H9 (cell line): ENCODE measurements at regions not wholly inside any gene's neighbourhood (a gene's known extent, or its start where the extent isn't known, plus 50 kb on each side); places are given as distances from the start of the nearest gene placed in this dataset.

Experiments used
- DNase-seq: peaks from one replicate; pipeline ENCODE4 v3.0.0-alpha.2; 2017
- H2AFZ ChIP-seq: one replicate; pipeline ENCODE4 v1.6.1; 2013; ENCODE audit warnings: mild to moderate bottlenecking, low read length, control low read depth, moderate library complexity
- H2AK5ac ChIP-seq: 2 replicates; pipeline ENCODE4 v1.6.1; 2013; ENCODE audit warnings: low read length, control low read depth, mixed read lengths; ENCODE audit not compliant: insufficient read length
- H2BK120ac ChIP-seq: one replicate; pipeline ENCODE4 v1.6.1; 2013; ENCODE audit warnings: low read depth, mild to moderate bottlenecking, low read length, control low read depth, inconsistent platforms; ENCODE audit not compliant: poor library complexity, severe bottlenecking
- H2BK12ac ChIP-seq: 2 replicates; pipeline ENCODE4 v1.6.1; 2013; ENCODE audit warnings: low read length, control low read depth, mixed read lengths, low read depth; ENCODE audit not compliant: insufficient read length
- H2BK15ac ChIP-seq: 2 replicates; pipeline ENCODE4 v1.6.1; 2013; ENCODE audit warnings: low read depth, low read length, control low read depth
- H2BK20ac ChIP-seq: one replicate; pipeline ENCODE4 v1.6.1; 2013; ENCODE audit warnings: low read depth, mild to moderate bottlenecking, low read length, control low read depth, inconsistent platforms; ENCODE audit not compliant: poor library complexity, severe bottlenecking
- H2BK5ac ChIP-seq: 2 replicates; pipeline ENCODE4 v1.6.1; 2013; ENCODE audit warnings: low read length, control low read depth, mixed read lengths; ENCODE audit not compliant: insufficient read length
- H3K14ac ChIP-seq: 2 replicates; pipeline ENCODE4 v1.6.1; 2013; ENCODE audit warnings: low read length, control low read depth; ENCODE audit not compliant: insufficient read depth
- H3K18ac ChIP-seq: 2 replicates; pipeline ENCODE4 v1.6.1; 2013; ENCODE audit warnings: low read depth, mild to moderate bottlenecking, mixed read lengths, low read length, control low read depth; ENCODE audit not compliant: insufficient read length
- H3K23ac ChIP-seq: 2 replicates; pipeline ENCODE4 v1.6.1; 2013; ENCODE audit warnings: low read length, control low read depth, mixed read lengths, low read depth; ENCODE audit not compliant: insufficient read length
- H3K23me2 ChIP-seq: 2 replicates; pipeline ENCODE4 v1.6.1; 2013; ENCODE audit warnings: low read depth, mild to moderate bottlenecking, mixed read lengths, low read length, control low read depth; ENCODE audit not compliant: insufficient read length, poor library complexity, severe bottlenecking
- H3K27ac ChIP-seq: 2 replicates; pipeline ENCODE4 v1.5.1; 2013; ENCODE audit warnings: low read length, control low read depth, mixed read lengths, low read depth; ENCODE audit not compliant: insufficient read length
- H3K27me3 ChIP-seq: 2 replicates; pipeline ENCODE4 v1.6.1; 2013; ENCODE audit warnings: low read length, control low read depth, inconsistent platforms; ENCODE audit not compliant: insufficient read depth
- H3K4ac ChIP-seq: 2 replicates; pipeline ENCODE4 v1.6.1; 2013; ENCODE audit warnings: low read depth, mild to moderate bottlenecking, control low read depth, inconsistent platforms, low read length, moderate library complexity
- H3K4me1 ChIP-seq: 2 replicates; pipeline ENCODE4 v1.6.1; 2013; ENCODE audit warnings: low read length, control low read depth, inconsistent platforms; ENCODE audit not compliant: insufficient read depth
- H3K4me2 ChIP-seq: 2 replicates; pipeline ENCODE4 v1.6.1; 2013; ENCODE audit warnings: low read length, control low read depth, mixed read lengths; ENCODE audit not compliant: insufficient read length, insufficient read depth
- H3K56ac ChIP-seq: 2 replicates; pipeline ENCODE4 v1.6.1; 2013; ENCODE audit warnings: low read depth, mild to moderate bottlenecking, mixed read lengths, low read length, control low read depth; ENCODE audit not compliant: insufficient read length
- H3K79me1 ChIP-seq: 2 replicates; pipeline ENCODE4 v1.6.1; 2013; ENCODE audit warnings: low read depth, mild to moderate bottlenecking, moderate library complexity, low read length, control low read depth, inconsistent platforms; ENCODE audit not compliant: insufficient read depth, poor library complexity, severe bottlenecking
- H3K79me2 ChIP-seq: 2 replicates; pipeline ENCODE4 v1.6.1; 2013; ENCODE audit warnings: low read length, control low read depth, inconsistent platforms; ENCODE audit not compliant: insufficient read depth
- H3K9ac ChIP-seq: 2 replicates; pipeline ENCODE4 v1.6.1; 2013; ENCODE audit warnings: low read length, control low read depth, mixed read lengths; ENCODE audit not compliant: insufficient read length; ENCODE audit errors: extremely low read depth
- H3K9me3 ChIP-seq: one replicate; pipeline ENCODE4 v1.6.1; 2013; ENCODE audit warnings: low read depth, low read length, inconsistent platforms; ENCODE audit not compliant: control insufficient read depth
- H3T11ph ChIP-seq: one replicate; pipeline ENCODE4 v1.6.1; 2013; ENCODE audit warnings: mild to moderate bottlenecking, low read length, control low read depth, inconsistent platforms
- H4K20me1 ChIP-seq: one replicate; pipeline ENCODE4 v1.6.1; 2013; ENCODE audit not compliant: control insufficient read depth, insufficient read length, insufficient read depth
- H4K5ac ChIP-seq: 2 replicates; pipeline ENCODE4 v1.6.1; 2013; ENCODE audit warnings: low read depth, mild to moderate bottlenecking, mixed read lengths, low read length, control low read depth; ENCODE audit not compliant: insufficient read length
- H4K8ac ChIP-seq: replicated peaks from 2 replicates; pipeline ENCODE4 v1.6.1; 2013; ENCODE audit warnings: low read length, control low read depth, mixed read lengths, low read depth; ENCODE audit not compliant: insufficient read length
- H4K91ac ChIP-seq: 2 replicates; pipeline ENCODE4 v1.6.1; 2013; ENCODE audit warnings: low read depth, mild to moderate bottlenecking, moderate library complexity, mixed read lengths, low read length, control low read depth; ENCODE audit not compliant: insufficient read length
- H3K27ac Mint-ChIP-seq, 3 experiments: 2 replicates in 2 of 3; 3 replicates in 1 of 3; pipeline ENCODE4 v1.8.0; 2020 to 2021; ENCODE audit warnings: mixed read lengths in 3 of 3, mild to moderate bottlenecking in 1 of 3, moderate library complexity in 1 of 3
- H3K27me3 Mint-ChIP-seq: 2 replicates; pipeline ENCODE4 v1.8.0; 2021; ENCODE audit warnings: low read depth, mild to moderate bottlenecking, moderate library complexity, mixed read lengths
- H3K36me3 Mint-ChIP-seq, 3 experiments: 2 replicates in 2 of 3; 3 replicates in 1 of 3; pipeline ENCODE4 v1.8.0; 2020 to 2021; ENCODE audit warnings: low read depth in 3 of 3, mixed read lengths in 3 of 3; ENCODE audit not compliant: insufficient read depth in 1 of 3
- H3K4me1 Mint-ChIP-seq, 2 experiments: 2 replicates each; pipeline ENCODE4 v1.8.0; 2020; ENCODE audit warnings: mixed read lengths in 2 of 2
- H3K4me3 Mint-ChIP-seq, 2 experiments: 2 replicates in 1 of 2; 3 replicates in 1 of 2; pipeline ENCODE4 v1.8.0; 2020 to 2021; ENCODE audit warnings: mild to moderate bottlenecking in 2 of 2, mixed read lengths in 2 of 2, moderate library complexity in 1 of 2
- H3K9me3 Mint-ChIP-seq, 2 experiments: 2 replicates in 1 of 2; 3 replicates in 1 of 2; pipeline ENCODE4 v1.8.0; 2020; ENCODE audit warnings: mild to moderate bottlenecking in 2 of 2, mixed read lengths in 2 of 2, moderate library complexity in 1 of 2
- WGBS: extraction: QIAGEN DNeasy Blood & Tissue Kit; methylation state at CpG from one replicate; pipeline ENCODE4 v1.1.7; 2013; ENCODE audit warnings: missing lambda C conversion rate, low lambda C conversion rate, mixed read lengths; ENCODE audit not compliant: insufficient read length; ENCODE audit errors: extremely low coverage; 5-methylcytosine and 5-hydroxymethylcytosine counted together
- TF ChIP-seq, protein P1 (sequence below): fragments of 200-600 bp; sonication (generic); conservative IDR thresholded peaks from 3 replicates; pipeline ENCODE4 v1.8.0; 2021; ENCODE audit warnings: antibody characterized with exemption, mild to moderate bottlenecking

- H3K27me3 ChIP-seq, result no peaks in the 10 kb centered on the region
- no peak overlapping the region for H2BK12ac ChIP-seq
- H2AFZ ChIP-seq, result no peak overlapping the region
- no peak overlapping the region for H2AK5ac ChIP-seq
- Mint-ChIP-seq H3K9me3 (peaks cover 23 to 38% of the 10 kb centered on the region in 2 experiments), H3K36me3 (peaks cover 20 to 29% (median 29%) of the 10 kb centered on the region in 3 experiments), H3K27me3 (no peaks in the 10 kb centered on the region; the same call in 1 of the 2 replicates), H3K27ac (no peak overlapping the region), H3K4me3 (no peak overlapping the region), H3K4me1 (peaks cover 37 to 38% of the 10 kb centered on the region in 2 experiments)
- H2BK120ac ChIP-seq, result no peak overlapping the region
- no peak overlapping the region for H3T11ph ChIP-seq
- no peak overlapping the region for H4K91ac ChIP-seq
- H3K4ac ChIP-seq, result no peak overlapping the region; the same call in 1 of the 2 replicates
- no peaks in the 10 kb centered on the region for H3K79me1 ChIP-seq
- no peak overlapping the region for H4K8ac ChIP-seq
- no peak overlapping the region for H2BK5ac ChIP-seq
- WGBS, result no CpG with 5 or more reads among the region's 8 CpGs
- no peak overlapping the region for H3K56ac ChIP-seq
- no peak overlapping the region for H3K23ac ChIP-seq
- no peak for DNase-seq
- H3K18ac ChIP-seq, result no peak overlapping the region
- TF ChIP-seq, protein P1, sequence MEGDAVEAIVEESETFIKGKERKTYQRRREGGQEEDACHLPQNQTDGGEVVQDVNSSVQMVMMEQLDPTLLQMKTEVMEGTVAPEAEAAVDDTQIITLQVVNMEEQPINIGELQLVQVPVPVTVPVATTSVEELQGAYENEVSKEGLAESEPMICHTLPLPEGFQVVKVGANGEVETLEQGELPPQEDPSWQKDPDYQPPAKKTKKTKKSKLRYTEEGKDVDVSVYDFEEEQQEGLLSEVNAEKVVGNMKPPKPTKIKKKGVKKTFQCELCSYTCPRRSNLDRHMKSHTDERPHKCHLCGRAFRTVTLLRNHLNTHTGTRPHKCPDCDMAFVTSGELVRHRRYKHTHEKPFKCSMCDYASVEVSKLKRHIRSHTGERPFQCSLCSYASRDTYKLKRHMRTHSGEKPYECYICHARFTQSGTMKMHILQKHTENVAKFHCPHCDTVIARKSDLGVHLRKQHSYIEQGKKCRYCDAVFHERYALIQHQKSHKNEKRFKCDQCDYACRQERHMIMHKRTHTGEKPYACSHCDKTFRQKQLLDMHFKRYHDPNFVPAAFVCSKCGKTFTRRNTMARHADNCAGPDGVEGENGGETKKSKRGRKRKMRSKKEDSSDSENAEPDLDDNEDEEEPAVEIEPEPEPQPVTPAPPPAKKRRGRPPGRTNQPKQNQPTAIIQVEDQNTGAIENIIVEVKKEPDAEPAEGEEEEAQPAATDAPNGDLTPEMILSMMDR, result no peak
- H4K20me1 ChIP-seq, result no peaks in the 10 kb centered on the region
- H2BK15ac ChIP-seq, result no peak overlapping the region
- H3K9me3 ChIP-seq, result peaks cover 17% of the 10 kb centered on the region
- no peak overlapping the region for H3K14ac ChIP-seq
- no peak overlapping the region for H3K4me2 ChIP-seq
- H3K23me2 ChIP-seq, result no peaks in the 10 kb centered on the region
- H3K79me2 ChIP-seq, result no peaks in the 10 kb centered on the region
- no peak overlapping the region for H3K9ac ChIP-seq
- no peak overlapping the region for H2BK20ac ChIP-seq
- H4K5ac ChIP-seq, result no peak overlapping the region
- no peak overlapping the region for H3K27ac ChIP-seq
- peaks cover 3% of the 10 kb centered on the region; the same call in 1 of the 2 replicates for H3K4me1 ChIP-seq
These were observed 139.5 kb downstream of the SLC38A6 start for GRCh38 chr14:61120576-61120975.
